ENCODE measurements at regions not wholly inside any gene's neighbourhood (a gene's known extent, or its start where the extent isn't known, plus 50 kb on each side); places are given as distances from the start of the nearest gene placed in this dataset.

DNA sequence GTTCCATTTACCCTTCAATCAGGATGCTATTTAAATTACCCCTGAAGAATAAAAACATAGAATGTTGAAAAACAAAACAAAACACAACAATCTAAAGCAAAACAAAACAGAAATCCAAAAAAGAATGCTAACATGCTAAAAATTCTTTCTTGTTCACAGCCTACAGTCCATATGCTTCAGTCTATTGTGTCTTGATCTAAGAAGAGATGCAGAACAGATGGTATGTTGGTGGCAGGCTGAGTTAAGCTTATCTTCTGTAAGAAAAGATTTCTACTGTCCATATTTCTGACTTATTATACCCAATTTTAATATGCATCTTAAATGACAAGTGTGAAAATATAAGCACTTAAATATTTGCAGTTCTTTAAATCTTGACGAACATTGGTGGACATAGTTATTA lies 356.1 kb upstream of the SLITRK1 start:
- TF ChIP-seq CTCF (IDR thresholded peaks at IDR 0.05), result no peak
- no peak for TF ChIP-seq EP300 (IDR thresholded peaks at IDR 0.05)

Data from tibial nerve (tissue), 4 donors.